HG02973 (cell line): ENCODE measurements at regions not wholly inside any gene's neighbourhood (a gene's known extent, or its start where the extent isn't known, plus 50 kb on each side); places are given as distances from the start of the nearest gene placed in this dataset.
"Not testable (repeated sequence)": the region's sequence is repeated elsewhere in the genome, so short reads cannot be mapped to it uniquely, and the experiment has no call there.

ENCODE experiments used
- ATAC-seq: cut with Tn5 transposase; IDR thresholded peaks from one replicate; pipeline ENCODE4 v1.9.1; 2021; ENCODE audit warnings: moderate library complexity; ENCODE audit not compliant: unreplicated experiment

- no peak for ATAC-seq
Measured at GRCh38 chr20:51131811-51132210, 108.9 kb upstream of the KCNG1 start.

GRCh38 chr20:51129147-51129776, 106.4 kb upstream of the KCNG1 start:
- ATAC-seq, result no peak

- no peak for ATAC-seq
Measured at GRCh38 chr20:51128198-51128597, 105.3 kb upstream of the KCNG1 start.

- ATAC-seq, result no peak
Measured at GRCh38 chr20:51127713-51128112, 104.8 kb upstream of the KCNG1 start.

- ATAC-seq, result no peak
Measured at GRCh38 chr20:51126337-51126736, 103.4 kb upstream of the KCNG1 start.

- no peak for ATAC-seq
Measured at GRCh38 chr20:51125780-51126179, 102.9 kb upstream of the KCNG1 start.

GRCh38 chr20:51125105-51125504, 102.2 kb upstream of the KCNG1 start:
- no peak for ATAC-seq

GRCh38 chr20:51123887-51124286, 101.0 kb upstream of the KCNG1 start:
- ATAC-seq, result not testable (repeated sequence)

GRCh38 chr20:51122931-51123658, 100.2 kb upstream of the KCNG1 start:
- no peak for ATAC-seq

- ATAC-seq, result no peak
Measured at GRCh38 chr20:51121901-51122412, 99.0 kb upstream of the KCNG1 start.

- no peak for ATAC-seq
Measured at GRCh38 chr20:51121272-51121671, 98.4 kb upstream of the KCNG1 start.

GRCh38 chr20:51120868-51121267, 98.0 kb upstream of the KCNG1 start:
- ATAC-seq, result no peak

GRCh38 chr20:51120438-51120837, 97.5 kb upstream of the KCNG1 start:
- no peak for ATAC-seq

- ATAC-seq, result no peak
Measured at GRCh38 chr20:51119914-51120313, 97.0 kb upstream of the KCNG1 start.

- ATAC-seq, result no peak
Measured at GRCh38 chr20:51118985-51119527, 96.1 kb upstream of the KCNG1 start.

- ATAC-seq, result no peak
Measured at GRCh38 chr20:51118216-51118615, 95.3 kb upstream of the KCNG1 start.

GRCh38 chr20:51116765-51117686, 94.1 kb upstream of the KCNG1 start:
- ATAC-seq, result no peak

- no peak for ATAC-seq
Measured at GRCh38 chr20:51111290-51111689, 88.4 kb upstream of the KCNG1 start.

GRCh38 chr20:51108638-51109363, 85.9 kb upstream of the KCNG1 start:
- no peak for ATAC-seq

GRCh38 chr20:51106011-51106410, 83.1 kb upstream of the KCNG1 start:
- ATAC-seq, result no peak
